OCI-LY7 (cell line): ENCODE measurements at regions not wholly inside any gene's neighbourhood (a gene's known extent, or its start where the extent isn't known, plus 50 kb on each side); places are given as distances from the start of the nearest gene placed in this dataset.

ENCODE experiments used
- BruUV-seq: library from RNA; stranded (reverse); fragments of 400-500 nt; replicated peaks from 2 replicates; lab custom pipeline; 2021; lab: Mats Ljungman, UMichigan
- CTCF ChIA-PET: fragments of 300-600 bp; sonication (Branson Sonifier 250); formaldehyde crosslinking; loops from one replicate; lab custom pipeline; 2022; ENCODE audit warnings: antibody characterized with exemption; ENCODE audit not compliant: unreplicated experiment; lab: Charles Lee
- POLR2A ChIA-PET: fragments of 300-600 bp; sonication (Branson Sonifier 250); formaldehyde crosslinking; loops from one replicate; lab custom pipeline; 2022; ENCODE audit warnings: antibody characterized with exemption; lab: Charles Lee
- DNase-seq: peaks from one replicate; pipeline ENCODE4 v3.0.0-alpha.2; 2015; ENCODE audit warnings: low spot score
- H2AFZ ChIP-seq: fragments of 200-600 bp; sonication (generic), shearing (Covaris generic); 2 replicates; pipeline ENCODE4 v1.6.1; 2014; ENCODE audit warnings: mild to moderate bottlenecking, antibody characterized with exemption, low read length, moderate library complexity
- H3K27ac ChIP-seq: fragments of 200-600 bp; sonication (generic); 2 replicates; pipeline ENCODE4 v1.5.1; 2014; ENCODE audit warnings: mixed run types, low read depth, mild to moderate bottlenecking, moderate library complexity, low read length, inconsistent platforms; ENCODE audit not compliant: poor library complexity, severe bottlenecking
- H3K36me3 ChIP-seq: fragments of 200-600 bp; sonication (generic); 2 replicates; pipeline ENCODE4 v1.6.1; 2014; ENCODE audit warnings: mild to moderate bottlenecking, antibody characterized with exemption, low read length, moderate library complexity, mixed read lengths; ENCODE audit not compliant: insufficient read depth
- H3K4me1 ChIP-seq: fragments of 200-600 bp; sonication (generic); 2 replicates; pipeline ENCODE4 v1.5.1; 2014; ENCODE audit warnings: mild to moderate bottlenecking, low read length; ENCODE audit not compliant: insufficient read depth, poor library complexity, severe bottlenecking
- H3K4me2 ChIP-seq: fragments of 200-600 bp; sonication (generic); 2 replicates; pipeline ENCODE4 v1.6.1; 2014; ENCODE audit warnings: mild to moderate bottlenecking, low read length
- H3K4me3 ChIP-seq: fragments of 200-600 bp; sonication (generic); 2 replicates; pipeline ENCODE4 v1.5.1; 2014; ENCODE audit warnings: mild to moderate bottlenecking, low read depth, low read length; ENCODE audit not compliant: poor library complexity, severe bottlenecking
- H3K79me2 ChIP-seq: fragments of 200-600 bp; sonication (generic); 2 replicates; pipeline ENCODE4 v1.6.1; 2016; ENCODE audit warnings: low read depth, mild to moderate bottlenecking, low read length, moderate library complexity, mixed read lengths; ENCODE audit not compliant: insufficient read depth
- H3K9me2 ChIP-seq: fragments of 200-600 bp; sonication (generic); 2 replicates; pipeline ENCODE4 v1.6.1; 2016; ENCODE audit warnings: mild to moderate bottlenecking, low read length, mixed read lengths; ENCODE audit not compliant: insufficient read depth
- H3K9me3 ChIP-seq: fragments of 200-600 bp; sonication (generic); 2 replicates; pipeline ENCODE4 v1.6.1; 2014; ENCODE audit warnings: mild to moderate bottlenecking, mixed run types, low read length, mixed read lengths
- H4K20me1 ChIP-seq: fragments of 200-600 bp; sonication (generic); 2 replicates; pipeline ENCODE4 v1.6.1; 2014; ENCODE audit warnings: mild to moderate bottlenecking, antibody characterized with exemption, low read length, moderate library complexity, mixed read lengths; ENCODE audit not compliant: insufficient read depth
- EZH2phosphoT487 ChIP-seq: fragments of 200-600 bp; sonication (generic); IDR thresholded peaks from 2 replicates; pipeline ENCODE4 v1.6.1; 2018; ENCODE audit warnings: low read depth, borderline replicate concordance, mild to moderate bottlenecking, mixed run types, antibody characterized with exemption, low read length, moderate library complexity, mixed read lengths
- intact Hi-C: fragments of 100-400 bp; cut with micrococcal nuclease; formaldehyde crosslinking; loops from one replicate; pipeline ENCODE4 v1.10.0; 2022; ENCODE audit not compliant: unreplicated experiment
- TF ChIP-seq, protein P1 (sequence below): fragments of 200-600 bp; sonication (generic); conservative IDR thresholded peaks from 2 replicates; pipeline ENCODE4 v1.5.1; 2014; ENCODE audit warnings: mild to moderate bottlenecking, antibody characterized with exemption, low read length, moderate library complexity, mixed read lengths

DNA sequence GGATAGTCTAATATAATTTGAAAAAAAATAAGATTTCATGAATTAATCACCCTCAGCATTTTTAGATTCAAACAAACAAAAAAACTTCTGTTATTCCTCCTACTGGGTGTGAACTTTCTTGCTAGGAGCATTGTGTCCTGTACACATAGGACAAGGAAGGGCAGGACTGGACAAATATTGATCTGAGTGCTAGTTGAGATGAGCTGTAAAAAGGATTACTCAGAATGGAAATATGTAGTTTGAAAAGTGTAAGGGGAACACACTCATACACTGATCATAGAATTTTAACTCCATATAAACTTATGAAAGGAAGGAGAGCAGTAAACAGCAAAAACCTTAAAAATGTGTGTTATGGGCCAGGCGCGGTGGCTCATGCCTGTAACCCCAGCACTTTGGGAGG lies 156.5 kb upstream of the ZNF648 start:
- ChIA-PET CTCF (no interaction called here), POLR2A (no interaction called here)
- H3K79me2 ChIP-seq: no peaks in the 10 kb centered on the region
- H2AFZ ChIP-seq: no peak overlapping the region
- no peaks in the 10 kb centered on the region for H3K9me3 ChIP-seq
- H4K20me1 ChIP-seq: no peaks in the 10 kb centered on the region
- no TSS peak for BruUV-seq
- H3K27ac ChIP-seq: no peak overlapping the region
- TF ChIP-seq, protein P1, sequence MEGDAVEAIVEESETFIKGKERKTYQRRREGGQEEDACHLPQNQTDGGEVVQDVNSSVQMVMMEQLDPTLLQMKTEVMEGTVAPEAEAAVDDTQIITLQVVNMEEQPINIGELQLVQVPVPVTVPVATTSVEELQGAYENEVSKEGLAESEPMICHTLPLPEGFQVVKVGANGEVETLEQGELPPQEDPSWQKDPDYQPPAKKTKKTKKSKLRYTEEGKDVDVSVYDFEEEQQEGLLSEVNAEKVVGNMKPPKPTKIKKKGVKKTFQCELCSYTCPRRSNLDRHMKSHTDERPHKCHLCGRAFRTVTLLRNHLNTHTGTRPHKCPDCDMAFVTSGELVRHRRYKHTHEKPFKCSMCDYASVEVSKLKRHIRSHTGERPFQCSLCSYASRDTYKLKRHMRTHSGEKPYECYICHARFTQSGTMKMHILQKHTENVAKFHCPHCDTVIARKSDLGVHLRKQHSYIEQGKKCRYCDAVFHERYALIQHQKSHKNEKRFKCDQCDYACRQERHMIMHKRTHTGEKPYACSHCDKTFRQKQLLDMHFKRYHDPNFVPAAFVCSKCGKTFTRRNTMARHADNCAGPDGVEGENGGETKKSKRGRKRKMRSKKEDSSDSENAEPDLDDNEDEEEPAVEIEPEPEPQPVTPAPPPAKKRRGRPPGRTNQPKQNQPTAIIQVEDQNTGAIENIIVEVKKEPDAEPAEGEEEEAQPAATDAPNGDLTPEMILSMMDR: no peak
- no peak for TF ChIP-seq EZH2phosphoT487
- no peak for DNase-seq
- no peaks in the 10 kb centered on the region for H3K4me1 ChIP-seq
- no peak overlapping the region for H3K4me2 ChIP-seq
- no peaks in the 10 kb centered on the region for H3K9me2 ChIP-seq
- intact Hi-C loops: no loop called here
- H3K36me3 ChIP-seq: no peaks in the 10 kb centered on the region
- no peak overlapping the region for H3K4me3 ChIP-seq

DNA sequence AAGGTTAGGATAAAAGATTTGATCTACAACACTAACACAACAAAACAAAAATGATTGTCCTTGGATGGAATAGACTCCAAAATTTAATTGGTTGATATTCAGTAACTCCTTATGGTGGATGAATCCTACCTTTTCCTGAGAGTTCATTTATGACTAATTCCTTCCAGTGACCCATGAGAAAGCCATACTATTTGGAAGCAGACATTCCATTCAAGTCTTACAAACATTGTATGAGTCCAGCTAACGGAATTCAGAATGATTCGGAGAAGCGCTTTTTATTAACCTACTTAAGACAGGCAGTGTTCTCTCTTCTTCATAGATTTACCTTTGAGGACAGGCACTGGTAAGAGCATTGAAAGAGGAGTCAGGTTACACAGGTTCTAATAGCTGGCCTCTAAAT lies 155.6 kb upstream of the ZNF648 start:
- Histone ChIP-seq H3K4me1 (no peaks in the 10 kb centered on the region), H3K9me2 (no peaks in the 10 kb centered on the region), H2AFZ (no peak overlapping the region), H3K4me2 (no peak overlapping the region), H4K20me1 (no peaks in the 10 kb centered on the region), H3K79me2 (no peaks in the 10 kb centered on the region), H3K27ac (no peak overlapping the region), H3K36me3 (no peaks in the 10 kb centered on the region), H3K9me3 (no peaks in the 10 kb centered on the region), H3K4me3 (no peak overlapping the region)
- ChIA-PET CTCF (no interaction called here), POLR2A (no interaction called here)
- TF ChIP-seq EZH2phosphoT487: no peak
- TF ChIP-seq, protein P1: no peak
- DNase-seq: no peak
- intact Hi-C loops: no loop called here
- no TSS peak for BruUV-seq

DNA sequence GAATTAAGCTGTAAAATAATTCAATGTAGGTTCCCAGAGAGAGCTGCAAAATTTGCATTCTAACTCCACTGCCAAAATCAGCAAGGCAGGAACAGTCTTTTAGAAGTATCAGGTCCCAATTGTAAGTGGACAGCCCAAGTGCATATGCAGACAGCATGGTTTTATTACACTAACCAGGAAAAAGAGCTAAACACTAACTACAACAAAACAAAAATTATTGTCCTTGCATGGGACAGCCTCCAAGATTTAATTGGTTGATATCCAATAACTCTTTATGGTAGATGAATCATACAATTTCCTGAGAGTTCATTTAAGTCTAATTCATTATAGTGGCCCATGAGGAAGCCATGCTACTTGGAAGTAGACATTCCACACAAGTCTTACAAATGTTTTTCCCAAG lies 154.3 kb upstream of the ZNF648 start:
- Histone ChIP-seq H3K4me2 (no peak overlapping the region), H3K9me3 (no peaks in the 10 kb centered on the region), H3K36me3 (no peaks in the 10 kb centered on the region), H4K20me1 (no peaks in the 10 kb centered on the region), H3K4me1 (no peaks in the 10 kb centered on the region), H2AFZ (no peak overlapping the region), H3K27ac (no peak overlapping the region), H3K9me2 (no peaks in the 10 kb centered on the region), H3K79me2 (no peaks in the 10 kb centered on the region), H3K4me3 (no peak overlapping the region)
- intact Hi-C loops: no loop called here
- TF ChIP-seq, protein P1: no peak
- TF ChIP-seq EZH2phosphoT487: no peak
- POLR2A ChIA-PET: interaction anchor here (1.3 kb wide), 1 partner anchor 19 kb away, joined by 4 read pairs; no protein-coding TSS in a partner anchor
- CTCF ChIA-PET: no interaction called here
- BruUV-seq: no TSS peak
- no peak for DNase-seq
